ENCODE measurements at regions not wholly inside any gene's neighbourhood (a gene's known extent, or its start where the extent isn't known, plus 50 kb on each side); places are given as distances from the start of the nearest gene placed in this dataset.

GRCh38 chr4:147303873-147304229, 177.0 kb upstream of the EDNRA start:
- TF ChIP-seq CTCF (conservative IDR thresholded peaks at IDR 0.05): no peak
- Histone ChIP-seq H3K4me2 (ENCODE audit: insufficient read depth, insufficient read length, low read length) (no peak overlapping the region), H2BK120ac (ENCODE audit: low read depth, low read length, poor library complexity, severe bottlenecking) (no peak overlapping the region), H3K9me3 (ENCODE audit: control insufficient read depth, low read depth, low read length) (no peaks in the 10 kb centered on the region), H2BK20ac (ENCODE audit: low read depth, low read length, poor library complexity, severe bottlenecking) (no peak overlapping the region), H4K8ac (replicated peaks; ENCODE audit: insufficient read length, low read depth, low read length) (no peak overlapping the region), H3K56ac (ENCODE audit: insufficient read length, low read depth, low read length) (no peak overlapping the region), H4K5ac (ENCODE audit: insufficient read length, low read depth, low read length) (no peak overlapping the region), H3K18ac (ENCODE audit: insufficient read length, low read depth, low read length) (no peak overlapping the region), H3K27ac (ENCODE audit: insufficient read length, low read depth, low read length) (no peak overlapping the region), H4K20me1 (ENCODE audit: control insufficient read depth, insufficient read depth, insufficient read length) (no peaks in the 10 kb centered on the region), H2BK12ac (ENCODE audit: insufficient read length, low read depth, low read length) (no peak overlapping the region), H3K14ac (ENCODE audit: insufficient read depth, low read length) (no peak overlapping the region), H3K23ac (ENCODE audit: insufficient read length, low read depth, low read length) (no peak overlapping the region), H2AK5ac (ENCODE audit: insufficient read length, low read length) (no peak overlapping the region), H3K79me1 (ENCODE audit: insufficient read depth, low read depth, low read length, poor library complexity, severe bottlenecking) (no peaks in the 10 kb centered on the region), H2BK15ac (ENCODE audit: low read depth, low read length) (no peak overlapping the region), H3K9ac (ENCODE audit: extremely low read depth, insufficient read length, low read length) (no peak overlapping the region), H2AFZ (ENCODE audit: low read length) (no peak overlapping the region), H3K4ac (ENCODE audit: low read depth, low read length) (no peak overlapping the region), H4K91ac (ENCODE audit: insufficient read length, low read depth, low read length) (no peak overlapping the region), H3K23me2 (ENCODE audit: insufficient read length, low read depth, low read length, poor library complexity, severe bottlenecking) (no peaks in the 10 kb centered on the region), H3T11ph (ENCODE audit: low read length) (no peak overlapping the region), H2BK5ac (ENCODE audit: insufficient read length, low read length) (no peak overlapping the region), H3K79me2 (ENCODE audit: insufficient read depth, low read length) (no peaks in the 10 kb centered on the region), H3K4me1 (ENCODE audit: insufficient read depth, low read length) (no peaks in the 10 kb centered on the region), H3K27me3 (ENCODE audit: insufficient read depth, low read length) (no peaks in the 10 kb centered on the region)
- 100% methylated on average over 1 of the region's 3 CpGs for WGBS (ENCODE audit: extremely low coverage, insufficient read length, low lambda C conversion rate)
- no peak for DNase-seq
- no peak overlapping the region for H3K27ac Mint-ChIP-seq
- H3K27me3 Mint-ChIP-seq (ENCODE audit: low read depth): no peaks in the 10 kb centered on the region
- H3K4me3 Mint-ChIP-seq: no peak overlapping the region
- H3K36me3 Mint-ChIP-seq (ENCODE audit: insufficient read depth in 1 of 3, low read depth in 3 of 3): no peaks in the 10 kb centered on the region
- H3K4me1 Mint-ChIP-seq: no peaks in the 10 kb centered on the region
- no peaks in the 10 kb centered on the region for H3K9me3 Mint-ChIP-seq

Measured in H9 (cell line).